ENCODE measurements at regions not wholly inside any gene's neighbourhood (a gene's known extent, or its start where the extent isn't known, plus 50 kb on each side); places are given as distances from the start of the nearest gene placed in this dataset.

DNA sequence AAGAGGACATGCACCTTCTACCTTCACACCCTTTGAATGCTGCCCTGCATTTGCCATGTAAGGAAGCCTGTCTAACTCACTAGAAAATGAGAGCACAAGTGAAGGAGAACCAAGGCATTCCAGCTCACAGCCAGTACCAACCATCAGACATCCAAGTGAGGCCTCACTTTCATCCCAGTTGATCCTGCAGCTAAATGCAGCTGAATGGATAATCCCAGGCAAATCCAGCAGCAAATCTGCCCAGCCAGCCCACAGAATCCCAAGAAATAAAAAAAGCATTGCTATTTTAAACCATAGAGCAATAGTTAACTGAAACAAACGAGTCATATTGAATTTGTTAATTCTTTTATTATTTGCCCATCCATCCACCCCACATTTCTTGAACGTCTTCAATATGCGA, 112.5 kb downstream of the C4orf33 start:
- DNase-seq (ENCODE audit: low read depth): no peak
- no peak overlapping the region for H3K4me3 ChIP-seq (replicated peaks; ENCODE audit: low read depth, low read length)
- TF ChIP-seq, protein P1, sequence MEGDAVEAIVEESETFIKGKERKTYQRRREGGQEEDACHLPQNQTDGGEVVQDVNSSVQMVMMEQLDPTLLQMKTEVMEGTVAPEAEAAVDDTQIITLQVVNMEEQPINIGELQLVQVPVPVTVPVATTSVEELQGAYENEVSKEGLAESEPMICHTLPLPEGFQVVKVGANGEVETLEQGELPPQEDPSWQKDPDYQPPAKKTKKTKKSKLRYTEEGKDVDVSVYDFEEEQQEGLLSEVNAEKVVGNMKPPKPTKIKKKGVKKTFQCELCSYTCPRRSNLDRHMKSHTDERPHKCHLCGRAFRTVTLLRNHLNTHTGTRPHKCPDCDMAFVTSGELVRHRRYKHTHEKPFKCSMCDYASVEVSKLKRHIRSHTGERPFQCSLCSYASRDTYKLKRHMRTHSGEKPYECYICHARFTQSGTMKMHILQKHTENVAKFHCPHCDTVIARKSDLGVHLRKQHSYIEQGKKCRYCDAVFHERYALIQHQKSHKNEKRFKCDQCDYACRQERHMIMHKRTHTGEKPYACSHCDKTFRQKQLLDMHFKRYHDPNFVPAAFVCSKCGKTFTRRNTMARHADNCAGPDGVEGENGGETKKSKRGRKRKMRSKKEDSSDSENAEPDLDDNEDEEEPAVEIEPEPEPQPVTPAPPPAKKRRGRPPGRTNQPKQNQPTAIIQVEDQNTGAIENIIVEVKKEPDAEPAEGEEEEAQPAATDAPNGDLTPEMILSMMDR (IDR thresholded peaks at IDR 0.05; ENCODE audit: low read length, missing control alignments): no peak

DNA sequence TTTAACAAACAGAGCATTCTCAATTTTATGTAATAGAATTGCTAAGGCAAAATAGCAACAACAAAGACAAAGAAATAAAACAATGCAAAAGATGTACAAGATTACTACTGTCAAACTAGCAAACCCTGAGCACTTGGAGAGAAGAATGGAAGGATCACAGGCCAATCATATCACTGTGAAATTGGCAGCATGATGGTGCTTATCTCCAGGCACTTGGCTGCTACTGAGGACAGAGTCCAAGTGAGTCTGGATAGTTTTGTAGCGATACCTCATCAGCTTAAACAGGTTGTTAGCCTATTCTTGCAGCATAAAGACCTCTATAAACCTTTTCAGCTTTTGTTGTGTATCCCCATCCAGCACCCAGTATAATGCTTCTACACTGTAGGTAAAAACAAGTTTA, 117.7 kb downstream of the C4orf33 start:
- H3K4me3 ChIP-seq (replicated peaks; ENCODE audit: low read depth, low read length): no peak overlapping the region
- DNase-seq (ENCODE audit: low read depth): no peak
- TF ChIP-seq, protein P1 (IDR thresholded peaks at IDR 0.05; ENCODE audit: low read length, missing control alignments): no peak

DNA sequence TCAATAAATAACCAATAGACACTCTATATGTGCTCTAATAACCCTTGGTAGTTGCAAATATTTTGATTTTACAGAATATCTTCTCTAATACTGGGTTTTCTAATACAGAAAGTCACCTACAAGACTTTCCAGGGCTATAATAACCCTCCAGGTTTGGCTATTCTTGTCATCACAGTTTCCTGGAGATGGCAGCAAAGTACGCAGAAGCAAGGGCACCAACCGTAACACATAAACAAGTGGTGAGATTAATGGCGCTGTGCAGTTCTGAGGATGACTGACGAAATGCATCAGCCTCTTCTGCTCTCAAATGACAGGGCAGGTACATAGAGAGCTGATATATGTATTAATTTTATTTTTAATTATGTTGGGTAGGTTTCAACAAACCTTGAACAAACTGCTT, 122.4 kb downstream of the C4orf33 start:
- DNase-seq (ENCODE audit: low read depth): peak; percentile 18
- TF ChIP-seq, protein P1 (IDR thresholded peaks at IDR 0.05; ENCODE audit: low read length, missing control alignments): peak; percentile 1
- H3K4me3 ChIP-seq (replicated peaks; ENCODE audit: low read depth, low read length): no peak overlapping the region

DNA sequence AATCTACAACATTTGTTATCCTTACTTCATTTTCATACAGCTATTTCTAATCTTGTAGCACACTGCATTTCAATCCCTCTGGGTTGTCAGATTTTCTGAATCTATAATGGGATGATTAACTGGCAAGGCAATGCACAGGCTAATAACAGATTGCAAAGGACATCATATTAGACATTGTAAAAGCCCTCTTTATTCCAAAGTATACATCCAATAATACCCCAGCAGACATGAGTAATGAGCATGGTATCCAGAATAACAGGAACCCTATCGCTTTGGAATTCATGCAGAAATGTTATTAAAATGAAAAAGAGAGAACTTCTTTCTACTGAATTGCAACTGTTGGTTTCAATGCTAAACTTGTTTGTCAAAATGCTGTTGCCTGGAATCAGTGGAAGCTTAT, 122.9 kb downstream of the C4orf33 start:
- no peak overlapping the region for H3K4me3 ChIP-seq (replicated peaks; ENCODE audit: low read depth, low read length)
- TF ChIP-seq, protein P1 (IDR thresholded peaks at IDR 0.05; ENCODE audit: low read length, missing control alignments): no peak
- DNase-seq (ENCODE audit: low read depth): peak; percentile 29

DNA sequence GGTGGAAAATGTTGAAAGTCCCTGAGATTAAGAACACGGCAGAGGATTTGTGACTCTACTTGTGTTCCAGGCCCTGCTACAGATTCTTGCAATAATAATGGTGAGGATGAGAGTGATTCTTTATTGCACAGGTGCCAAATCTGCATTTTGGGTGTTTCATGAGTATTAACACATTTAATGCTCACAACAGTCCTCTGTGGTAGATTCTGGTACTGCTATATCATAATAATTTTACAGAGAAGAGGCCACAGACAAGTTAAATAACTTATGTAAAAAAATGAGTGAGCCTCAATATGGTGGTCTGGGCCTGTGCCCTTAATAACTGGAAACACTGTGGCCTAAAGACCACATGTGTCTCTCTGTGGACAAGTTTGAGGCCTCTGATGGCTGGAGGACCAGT, 124.3 kb downstream of the C4orf33 start:
- TF ChIP-seq, protein P1 (IDR thresholded peaks at IDR 0.05; ENCODE audit: low read length, missing control alignments): no peak
- H3K4me3 ChIP-seq (replicated peaks; ENCODE audit: low read depth, low read length): no peak overlapping the region
- no peak for DNase-seq (ENCODE audit: low read depth)

DNA sequence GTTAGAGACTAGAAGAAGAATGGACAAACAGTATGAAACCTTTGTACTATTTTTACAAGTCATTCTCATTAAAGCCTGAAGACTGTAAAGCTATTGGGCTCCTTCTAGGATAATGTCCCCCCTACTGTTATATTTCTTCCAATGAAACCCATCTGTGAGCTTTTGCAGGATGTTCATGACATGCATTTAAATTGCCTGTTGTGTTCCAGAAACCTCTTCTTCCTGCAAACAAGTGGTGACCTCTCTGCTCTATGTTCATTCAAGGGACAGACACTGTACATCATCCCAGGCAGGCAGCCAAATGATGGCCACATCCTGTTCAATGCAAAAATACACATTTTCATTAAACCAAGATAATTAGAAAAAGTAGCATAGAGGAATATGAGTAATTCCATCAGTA, 128.0 kb downstream of the C4orf33 start:
- no peak for DNase-seq (ENCODE audit: low read depth)
- TF ChIP-seq, protein P1 (IDR thresholded peaks at IDR 0.05; ENCODE audit: low read length, missing control alignments): no peak
- no peak overlapping the region for H3K4me3 ChIP-seq (replicated peaks; ENCODE audit: low read depth, low read length)

DNA sequence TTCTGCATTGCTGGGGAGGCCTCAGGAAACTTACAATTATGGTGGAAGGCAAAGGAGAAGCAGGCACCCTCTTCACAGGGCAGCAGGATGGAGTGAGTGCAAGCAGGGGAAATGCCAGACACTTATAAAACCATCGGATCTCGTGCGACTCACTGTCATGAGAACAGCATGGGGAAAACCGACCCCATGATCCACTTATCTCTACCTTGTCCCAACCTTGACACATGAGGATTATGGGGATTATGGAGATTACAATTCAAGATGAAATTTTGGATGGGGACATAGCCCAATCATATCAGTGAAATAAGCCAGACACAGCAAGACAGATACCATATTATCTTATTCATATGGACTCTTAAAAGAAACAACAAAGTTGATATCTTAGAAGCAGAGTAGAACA, 134.9 kb downstream of the C4orf33 start:
- DNase-seq (ENCODE audit: low read depth): no peak
- TF ChIP-seq, protein P1 (IDR thresholded peaks at IDR 0.05; ENCODE audit: low read length, missing control alignments): no peak
- no peak overlapping the region for H3K4me3 ChIP-seq (replicated peaks; ENCODE audit: low read depth, low read length)
